ENCODE measurements at regions not wholly inside any gene's neighbourhood (a gene's known extent, or its start where the extent isn't known, plus 50 kb on each side); places are given as distances from the start of the nearest gene placed in this dataset.

- no peak overlapping the region for H3K4me3 ChIP-seq
- DNase-seq (no peak), ATAC-seq (no peak)
- H3K4me1 ChIP-seq: peaks cover 9 to 10% of the 10 kb centered on the region in 2 donors
- no peaks in the 10 kb centered on the region for H3K9me3 ChIP-seq
- H3K27ac ChIP-seq: no peak overlapping the region
- intact Hi-C loops (cut with DNase I; ENCODE audit: low total_unique reads): no loop called here
- TF ChIP-seq CTCF (IDR thresholded peaks at IDR 0.05 in 4 of 5, conservative IDR thresholded peaks at IDR 0.05 in 1 of 5): no peak
- no peak for TF ChIP-seq POLR2A (IDR thresholded peaks at IDR 0.05)
- H3K36me3 ChIP-seq: no peaks in the 10 kb centered on the region
- in situ Hi-C loops (cut with MboI; ENCODE audit: low sequenced_read_pairs in 4 of 4): loop anchor here in 1 of 4 donors (10.0 kb wide), 1 partner anchor 128 kb away; the partner anchor contains the start of gene RHOU
- no peaks in the 10 kb centered on the region for H3K27me3 ChIP-seq
Measured at GRCh38 chr1:228862542-228863505, 127.5 kb downstream of the RHOU start.

- H3K27me3 ChIP-seq: no peaks in the 10 kb centered on the region
- intact Hi-C loops (cut with DNase I; ENCODE audit: low total_unique reads): no loop called here
- H3K4me1 ChIP-seq: peaks cover 9 to 10% of the 10 kb centered on the region in 2 donors
- in situ Hi-C loops (cut with MboI; ENCODE audit: low sequenced_read_pairs in 4 of 4): loop anchor here in 1 of 4 donors (10.0 kb wide), 1 partner anchor 129 kb away; the partner anchor contains the start of gene RHOU
- H3K4me3 ChIP-seq: no peak overlapping the region
- no peak overlapping the region for H3K27ac ChIP-seq
- H3K36me3 ChIP-seq: no peaks in the 10 kb centered on the region
- ATAC-seq (no peak), DNase-seq (no peak)
- no peaks in the 10 kb centered on the region for H3K9me3 ChIP-seq
- TF ChIP-seq POLR2A (IDR thresholded peaks at IDR 0.05) (no peak), CTCF (IDR thresholded peaks at IDR 0.05 in 4 of 5, conservative IDR thresholded peaks at IDR 0.05 in 1 of 5) (no peak)
Measured at GRCh38 chr1:228863776-228864175, 128.5 kb downstream of the RHOU start.

- in situ Hi-C loops (cut with MboI; ENCODE audit: low sequenced_read_pairs in 4 of 4): loop anchor here in 1 of 4 donors (10.0 kb wide), 1 partner anchor 131 kb away; the partner anchor contains the start of gene RHOU
- no peak overlapping the region for H3K4me3 ChIP-seq
- no peak overlapping the region for H3K27ac ChIP-seq
- TF ChIP-seq POLR2A (IDR thresholded peaks at IDR 0.05): no peak
- no peak for TF ChIP-seq CTCF (IDR thresholded peaks at IDR 0.05 in 4 of 5, conservative IDR thresholded peaks at IDR 0.05 in 1 of 5)
- ATAC-seq (no peak), DNase-seq (no peak)
- intact Hi-C loops (cut with DNase I; ENCODE audit: low total_unique reads): no loop called here
- H3K9me3 ChIP-seq: no peaks in the 10 kb centered on the region
- H3K36me3 ChIP-seq: no peaks in the 10 kb centered on the region
- H3K4me1 ChIP-seq: peaks cover 5 to 9% of the 10 kb centered on the region in 2 donors
- H3K27me3 ChIP-seq: no peaks in the 10 kb centered on the region
Measured at GRCh38 chr1:228865627-228866330, 130.5 kb downstream of the RHOU start.

GRCh38 chr1:228866468-228866867, 131.2 kb downstream of the RHOU start:
- ATAC-seq (no peak), DNase-seq (no peak)
- intact Hi-C loops (cut with DNase I; ENCODE audit: low total_unique reads) (no loop called here), in situ Hi-C loops (cut with MboI; ENCODE audit: low sequenced_read_pairs in 4 of 4) (loop anchor here in 1 of 4 donors (10.0 kb wide), 1 partner anchor 132 kb away; the partner anchor contains the start of gene RHOU)
- Histone ChIP-seq H3K27me3 (no peaks in the 10 kb centered on the region), H3K36me3 (no peaks in the 10 kb centered on the region), H3K4me1 (peaks cover 0 to 2% of the 10 kb centered on the region in 2 donors), H3K4me3 (no peak overlapping the region), H3K27ac (no peak overlapping the region), H3K9me3 (no peaks in the 10 kb centered on the region)
- TF ChIP-seq POLR2A (IDR thresholded peaks at IDR 0.05): no peak
- no peak for TF ChIP-seq CTCF (IDR thresholded peaks at IDR 0.05 in 4 of 5, conservative IDR thresholded peaks at IDR 0.05 in 1 of 5)

Measured in gastrocnemius medialis (tissue), 4 donors.